H9 (cell line): ENCODE measurements at regions not wholly inside any gene's neighbourhood (a gene's known extent, or its start where the extent isn't known, plus 50 kb on each side); places are given as distances from the start of the nearest gene placed in this dataset.

Source experiments
- DNase-seq: peaks from one replicate; pipeline ENCODE4 v3.0.0-alpha.2; 2017
- H2AFZ ChIP-seq: one replicate; pipeline ENCODE4 v1.6.1; 2013; ENCODE audit warnings: mild to moderate bottlenecking, low read length, control low read depth, moderate library complexity
- H2AK5ac ChIP-seq: 2 replicates; pipeline ENCODE4 v1.6.1; 2013; ENCODE audit warnings: low read length, control low read depth, mixed read lengths; ENCODE audit not compliant: insufficient read length
- H2BK120ac ChIP-seq: one replicate; pipeline ENCODE4 v1.6.1; 2013; ENCODE audit warnings: low read depth, mild to moderate bottlenecking, low read length, control low read depth, inconsistent platforms; ENCODE audit not compliant: poor library complexity, severe bottlenecking
- H2BK12ac ChIP-seq: 2 replicates; pipeline ENCODE4 v1.6.1; 2013; ENCODE audit warnings: low read length, control low read depth, mixed read lengths, low read depth; ENCODE audit not compliant: insufficient read length
- H2BK15ac ChIP-seq: 2 replicates; pipeline ENCODE4 v1.6.1; 2013; ENCODE audit warnings: low read depth, low read length, control low read depth
- H2BK20ac ChIP-seq: one replicate; pipeline ENCODE4 v1.6.1; 2013; ENCODE audit warnings: low read depth, mild to moderate bottlenecking, low read length, control low read depth, inconsistent platforms; ENCODE audit not compliant: poor library complexity, severe bottlenecking
- H2BK5ac ChIP-seq: 2 replicates; pipeline ENCODE4 v1.6.1; 2013; ENCODE audit warnings: low read length, control low read depth, mixed read lengths; ENCODE audit not compliant: insufficient read length
- H3K14ac ChIP-seq: 2 replicates; pipeline ENCODE4 v1.6.1; 2013; ENCODE audit warnings: low read length, control low read depth; ENCODE audit not compliant: insufficient read depth
- H3K18ac ChIP-seq: 2 replicates; pipeline ENCODE4 v1.6.1; 2013; ENCODE audit warnings: low read depth, mild to moderate bottlenecking, mixed read lengths, low read length, control low read depth; ENCODE audit not compliant: insufficient read length
- H3K23ac ChIP-seq: 2 replicates; pipeline ENCODE4 v1.6.1; 2013; ENCODE audit warnings: low read length, control low read depth, mixed read lengths, low read depth; ENCODE audit not compliant: insufficient read length
- H3K23me2 ChIP-seq: 2 replicates; pipeline ENCODE4 v1.6.1; 2013; ENCODE audit warnings: low read depth, mild to moderate bottlenecking, mixed read lengths, low read length, control low read depth; ENCODE audit not compliant: insufficient read length, poor library complexity, severe bottlenecking
- H3K27ac ChIP-seq: 2 replicates; pipeline ENCODE4 v1.5.1; 2013; ENCODE audit warnings: low read length, control low read depth, mixed read lengths, low read depth; ENCODE audit not compliant: insufficient read length
- H3K27me3 ChIP-seq: 2 replicates; pipeline ENCODE4 v1.6.1; 2013; ENCODE audit warnings: low read length, control low read depth, inconsistent platforms; ENCODE audit not compliant: insufficient read depth
- H3K4ac ChIP-seq: 2 replicates; pipeline ENCODE4 v1.6.1; 2013; ENCODE audit warnings: low read depth, mild to moderate bottlenecking, control low read depth, inconsistent platforms, low read length, moderate library complexity
- H3K4me1 ChIP-seq: 2 replicates; pipeline ENCODE4 v1.6.1; 2013; ENCODE audit warnings: low read length, control low read depth, inconsistent platforms; ENCODE audit not compliant: insufficient read depth
- H3K4me2 ChIP-seq: 2 replicates; pipeline ENCODE4 v1.6.1; 2013; ENCODE audit warnings: low read length, control low read depth, mixed read lengths; ENCODE audit not compliant: insufficient read length, insufficient read depth
- H3K56ac ChIP-seq: 2 replicates; pipeline ENCODE4 v1.6.1; 2013; ENCODE audit warnings: low read depth, mild to moderate bottlenecking, mixed read lengths, low read length, control low read depth; ENCODE audit not compliant: insufficient read length
- H3K79me1 ChIP-seq: 2 replicates; pipeline ENCODE4 v1.6.1; 2013; ENCODE audit warnings: low read depth, mild to moderate bottlenecking, moderate library complexity, low read length, control low read depth, inconsistent platforms; ENCODE audit not compliant: insufficient read depth, poor library complexity, severe bottlenecking
- H3K79me2 ChIP-seq: 2 replicates; pipeline ENCODE4 v1.6.1; 2013; ENCODE audit warnings: low read length, control low read depth, inconsistent platforms; ENCODE audit not compliant: insufficient read depth
- H3K9ac ChIP-seq: 2 replicates; pipeline ENCODE4 v1.6.1; 2013; ENCODE audit warnings: low read length, control low read depth, mixed read lengths; ENCODE audit not compliant: insufficient read length; ENCODE audit errors: extremely low read depth
- H3K9me3 ChIP-seq: one replicate; pipeline ENCODE4 v1.6.1; 2013; ENCODE audit warnings: low read depth, low read length, inconsistent platforms; ENCODE audit not compliant: control insufficient read depth
- H3T11ph ChIP-seq: one replicate; pipeline ENCODE4 v1.6.1; 2013; ENCODE audit warnings: mild to moderate bottlenecking, low read length, control low read depth, inconsistent platforms
- H4K20me1 ChIP-seq: one replicate; pipeline ENCODE4 v1.6.1; 2013; ENCODE audit not compliant: control insufficient read depth, insufficient read length, insufficient read depth
- H4K5ac ChIP-seq: 2 replicates; pipeline ENCODE4 v1.6.1; 2013; ENCODE audit warnings: low read depth, mild to moderate bottlenecking, mixed read lengths, low read length, control low read depth; ENCODE audit not compliant: insufficient read length
- H4K8ac ChIP-seq: replicated peaks from 2 replicates; pipeline ENCODE4 v1.6.1; 2013; ENCODE audit warnings: low read length, control low read depth, mixed read lengths, low read depth; ENCODE audit not compliant: insufficient read length
- H4K91ac ChIP-seq: 2 replicates; pipeline ENCODE4 v1.6.1; 2013; ENCODE audit warnings: low read depth, mild to moderate bottlenecking, moderate library complexity, mixed read lengths, low read length, control low read depth; ENCODE audit not compliant: insufficient read length
- H3K27ac Mint-ChIP-seq, 3 experiments: 2 replicates in 2 of 3; 3 replicates in 1 of 3; pipeline ENCODE4 v1.8.0; 2020 to 2021; ENCODE audit warnings: mixed read lengths in 3 of 3, mild to moderate bottlenecking in 1 of 3, moderate library complexity in 1 of 3
- H3K27me3 Mint-ChIP-seq: 2 replicates; pipeline ENCODE4 v1.8.0; 2021; ENCODE audit warnings: low read depth, mild to moderate bottlenecking, moderate library complexity, mixed read lengths
- H3K36me3 Mint-ChIP-seq, 3 experiments: 2 replicates in 2 of 3; 3 replicates in 1 of 3; pipeline ENCODE4 v1.8.0; 2020 to 2021; ENCODE audit warnings: low read depth in 3 of 3, mixed read lengths in 3 of 3; ENCODE audit not compliant: insufficient read depth in 1 of 3
- H3K4me1 Mint-ChIP-seq, 2 experiments: 2 replicates each; pipeline ENCODE4 v1.8.0; 2020; ENCODE audit warnings: mixed read lengths in 2 of 2
- H3K4me3 Mint-ChIP-seq, 2 experiments: 2 replicates in 1 of 2; 3 replicates in 1 of 2; pipeline ENCODE4 v1.8.0; 2020 to 2021; ENCODE audit warnings: mild to moderate bottlenecking in 2 of 2, mixed read lengths in 2 of 2, moderate library complexity in 1 of 2
- H3K9me3 Mint-ChIP-seq, 2 experiments: 2 replicates in 1 of 2; 3 replicates in 1 of 2; pipeline ENCODE4 v1.8.0; 2020; ENCODE audit warnings: mild to moderate bottlenecking in 2 of 2, mixed read lengths in 2 of 2, moderate library complexity in 1 of 2
- WGBS: extraction: QIAGEN DNeasy Blood & Tissue Kit; methylation state at CpG from one replicate; pipeline ENCODE4 v1.1.7; 2013; ENCODE audit warnings: missing lambda C conversion rate, low lambda C conversion rate, mixed read lengths; ENCODE audit not compliant: insufficient read length; ENCODE audit errors: extremely low coverage; 5-methylcytosine and 5-hydroxymethylcytosine counted together
- TF ChIP-seq, protein P1 (sequence below): fragments of 200-600 bp; sonication (generic); conservative IDR thresholded peaks from 3 replicates; pipeline ENCODE4 v1.8.0; 2021; ENCODE audit warnings: antibody characterized with exemption, mild to moderate bottlenecking

DNA sequence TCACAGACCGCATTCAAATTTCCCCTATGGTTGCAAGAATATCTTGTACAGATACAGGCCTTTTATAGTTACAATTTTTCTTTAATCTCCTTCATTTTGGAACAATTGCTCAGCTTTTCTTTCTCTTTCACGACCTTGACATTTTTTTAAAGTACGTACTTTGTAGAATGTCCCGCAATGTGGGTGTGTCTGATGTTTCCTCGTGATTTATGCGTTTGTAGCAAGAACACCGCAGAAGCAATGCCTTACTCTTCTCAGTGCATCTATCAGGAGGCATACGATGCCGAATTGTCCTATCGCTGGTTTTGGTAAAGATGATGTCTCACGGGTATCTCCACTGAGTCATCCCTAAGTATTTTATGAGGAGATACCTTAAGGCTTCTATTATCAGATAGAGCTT lies 76.9 kb upstream of the RALGPS2 start:
- H3K4ac ChIP-seq: no peak overlapping the region
- H3K4me2 ChIP-seq: no peak overlapping the region
- no peaks in the 10 kb centered on the region; the same call in 1 of the 2 replicates for H3K27me3 ChIP-seq
- H4K8ac ChIP-seq: no peak overlapping the region
- H3K79me2 ChIP-seq: no peaks in the 10 kb centered on the region
- 100% methylated on average over 1 of the region's 11 CpGs for WGBS
- H4K20me1 ChIP-seq: peaks cover 2% of the 10 kb centered on the region
- no peaks in the 10 kb centered on the region for H3K9me3 Mint-ChIP-seq
- TF ChIP-seq, protein P1, sequence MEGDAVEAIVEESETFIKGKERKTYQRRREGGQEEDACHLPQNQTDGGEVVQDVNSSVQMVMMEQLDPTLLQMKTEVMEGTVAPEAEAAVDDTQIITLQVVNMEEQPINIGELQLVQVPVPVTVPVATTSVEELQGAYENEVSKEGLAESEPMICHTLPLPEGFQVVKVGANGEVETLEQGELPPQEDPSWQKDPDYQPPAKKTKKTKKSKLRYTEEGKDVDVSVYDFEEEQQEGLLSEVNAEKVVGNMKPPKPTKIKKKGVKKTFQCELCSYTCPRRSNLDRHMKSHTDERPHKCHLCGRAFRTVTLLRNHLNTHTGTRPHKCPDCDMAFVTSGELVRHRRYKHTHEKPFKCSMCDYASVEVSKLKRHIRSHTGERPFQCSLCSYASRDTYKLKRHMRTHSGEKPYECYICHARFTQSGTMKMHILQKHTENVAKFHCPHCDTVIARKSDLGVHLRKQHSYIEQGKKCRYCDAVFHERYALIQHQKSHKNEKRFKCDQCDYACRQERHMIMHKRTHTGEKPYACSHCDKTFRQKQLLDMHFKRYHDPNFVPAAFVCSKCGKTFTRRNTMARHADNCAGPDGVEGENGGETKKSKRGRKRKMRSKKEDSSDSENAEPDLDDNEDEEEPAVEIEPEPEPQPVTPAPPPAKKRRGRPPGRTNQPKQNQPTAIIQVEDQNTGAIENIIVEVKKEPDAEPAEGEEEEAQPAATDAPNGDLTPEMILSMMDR: no peak
- no peak overlapping the region for H3K14ac ChIP-seq
- H2BK12ac ChIP-seq: no peak overlapping the region
- H2BK15ac ChIP-seq: no peak overlapping the region
- H4K91ac ChIP-seq: no peak overlapping the region
- no peaks in the 10 kb centered on the region; the same call in 1 of the 2 replicates for H3K27me3 Mint-ChIP-seq
- H2AFZ ChIP-seq: no peak overlapping the region
- no peak overlapping the region for H4K5ac ChIP-seq
- H3K18ac ChIP-seq: no peak overlapping the region
- DNase-seq: no peak
- H2AK5ac ChIP-seq: no peak overlapping the region
- H3K4me1 ChIP-seq: peaks cover 2% of the 10 kb centered on the region; the same call in 1 of the 2 replicates
- no peaks in the 10 kb centered on the region for H3K9me3 ChIP-seq
- H3K56ac ChIP-seq: no peak overlapping the region
- no peak overlapping the region for H3T11ph ChIP-seq
- no peak overlapping the region for H2BK120ac ChIP-seq
- no peak overlapping the region for H3K9ac ChIP-seq
- no peak overlapping the region for H2BK5ac ChIP-seq
- H3K27ac ChIP-seq: no peak overlapping the region
- H3K4me1 Mint-ChIP-seq: peaks cover 20 to 31% of the 10 kb centered on the region in 2 experiments
- no peak overlapping the region for H3K4me3 Mint-ChIP-seq
- no peak overlapping the region for H3K27ac Mint-ChIP-seq
- H3K36me3 Mint-ChIP-seq: no peaks in the 10 kb centered on the region
- no peak overlapping the region for H3K23ac ChIP-seq
- H3K79me1 ChIP-seq: no peaks in the 10 kb centered on the region
- H3K23me2 ChIP-seq: no peaks in the 10 kb centered on the region
- no peak overlapping the region for H2BK20ac ChIP-seq
